Endothelial cell (in vitro differentiated cells): ENCODE measurements at regions not wholly inside any gene's neighbourhood (a gene's known extent, or its start where the extent isn't known, plus 50 kb on each side); places are given as distances from the start of the nearest gene placed in this dataset.
"Not testable (repeated sequence)": the region's sequence is repeated elsewhere in the genome, so short reads cannot be mapped to it uniquely, and the experiment has no call there.

ENCODE experiments used
- DNase-seq: peaks from one replicate; pipeline ENCODE4 v3.0.0; 2021; ENCODE audit warnings: low spot score
- H3K27ac Mint-ChIP-seq: one replicate; pipeline ENCODE4 v1.8.0; 2021; ENCODE audit warnings: mixed read lengths, inconsistent platforms; ENCODE audit not compliant: unreplicated experiment
- H3K27me3 Mint-ChIP-seq: one replicate; pipeline ENCODE4 v1.8.0; 2021; ENCODE audit warnings: mild to moderate bottlenecking, moderate library complexity, mixed read lengths, inconsistent platforms; ENCODE audit not compliant: unreplicated experiment
- H3K36me3 Mint-ChIP-seq: one replicate; pipeline ENCODE4 v1.8.0; 2021; ENCODE audit warnings: mild to moderate bottlenecking, low read depth, mixed read lengths, inconsistent platforms; ENCODE audit not compliant: unreplicated experiment
- H3K4me1 Mint-ChIP-seq: one replicate; pipeline ENCODE4 v1.8.0; 2021; ENCODE audit warnings: mild to moderate bottlenecking, mixed read lengths, inconsistent platforms; ENCODE audit not compliant: unreplicated experiment
- H3K4me3 Mint-ChIP-seq: one replicate; pipeline ENCODE4 v1.8.0; 2021; ENCODE audit warnings: mild to moderate bottlenecking, mixed read lengths, inconsistent platforms; ENCODE audit not compliant: unreplicated experiment
- H3K9me3 Mint-ChIP-seq: one replicate; pipeline ENCODE4 v1.8.0; 2021; ENCODE audit warnings: mixed read lengths, inconsistent platforms; ENCODE audit not compliant: unreplicated experiment
- TF ChIP-seq, protein P1 (sequence below): fragments of 200-600 bp; sonication (generic); IDR thresholded peaks from one replicate; pipeline ENCODE4 v1.5.0; 2021; ENCODE audit warnings: antibody characterized with exemption; ENCODE audit not compliant: unreplicated experiment

DNA sequence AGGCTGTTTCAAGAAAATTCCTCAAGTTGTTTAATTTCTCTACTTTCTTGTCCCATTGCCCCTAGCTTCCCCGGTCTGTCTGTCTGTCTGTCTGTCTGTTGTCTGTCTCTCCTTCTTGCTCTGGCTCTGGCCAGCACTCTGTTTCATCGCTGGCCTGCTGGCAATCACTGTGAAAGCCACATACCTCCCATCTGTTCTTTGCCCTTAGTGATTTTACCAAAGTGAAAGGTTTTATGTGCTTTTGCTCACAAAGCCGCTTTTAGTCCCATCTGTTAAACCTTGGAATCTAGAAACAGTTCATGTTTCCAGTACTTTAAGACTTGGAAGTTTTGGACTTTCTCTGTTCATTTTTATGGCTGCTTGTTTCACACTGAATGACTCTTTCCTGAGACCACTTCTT lies 87.8 kb upstream of the EXOC2 start:
- peaks cover 4% of the 10 kb centered on the region for H3K27me3 Mint-ChIP-seq
- H3K4me1 Mint-ChIP-seq = no peaks in the 10 kb centered on the region
- H3K4me3 Mint-ChIP-seq = no peak overlapping the region
- no peak overlapping the region for H3K27ac Mint-ChIP-seq
- TF ChIP-seq, protein P1, sequence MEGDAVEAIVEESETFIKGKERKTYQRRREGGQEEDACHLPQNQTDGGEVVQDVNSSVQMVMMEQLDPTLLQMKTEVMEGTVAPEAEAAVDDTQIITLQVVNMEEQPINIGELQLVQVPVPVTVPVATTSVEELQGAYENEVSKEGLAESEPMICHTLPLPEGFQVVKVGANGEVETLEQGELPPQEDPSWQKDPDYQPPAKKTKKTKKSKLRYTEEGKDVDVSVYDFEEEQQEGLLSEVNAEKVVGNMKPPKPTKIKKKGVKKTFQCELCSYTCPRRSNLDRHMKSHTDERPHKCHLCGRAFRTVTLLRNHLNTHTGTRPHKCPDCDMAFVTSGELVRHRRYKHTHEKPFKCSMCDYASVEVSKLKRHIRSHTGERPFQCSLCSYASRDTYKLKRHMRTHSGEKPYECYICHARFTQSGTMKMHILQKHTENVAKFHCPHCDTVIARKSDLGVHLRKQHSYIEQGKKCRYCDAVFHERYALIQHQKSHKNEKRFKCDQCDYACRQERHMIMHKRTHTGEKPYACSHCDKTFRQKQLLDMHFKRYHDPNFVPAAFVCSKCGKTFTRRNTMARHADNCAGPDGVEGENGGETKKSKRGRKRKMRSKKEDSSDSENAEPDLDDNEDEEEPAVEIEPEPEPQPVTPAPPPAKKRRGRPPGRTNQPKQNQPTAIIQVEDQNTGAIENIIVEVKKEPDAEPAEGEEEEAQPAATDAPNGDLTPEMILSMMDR = no peak
- DNase-seq = no peak
- no peaks in the 10 kb centered on the region for H3K9me3 Mint-ChIP-seq
- H3K36me3 Mint-ChIP-seq = no peaks in the 10 kb centered on the region

DNA sequence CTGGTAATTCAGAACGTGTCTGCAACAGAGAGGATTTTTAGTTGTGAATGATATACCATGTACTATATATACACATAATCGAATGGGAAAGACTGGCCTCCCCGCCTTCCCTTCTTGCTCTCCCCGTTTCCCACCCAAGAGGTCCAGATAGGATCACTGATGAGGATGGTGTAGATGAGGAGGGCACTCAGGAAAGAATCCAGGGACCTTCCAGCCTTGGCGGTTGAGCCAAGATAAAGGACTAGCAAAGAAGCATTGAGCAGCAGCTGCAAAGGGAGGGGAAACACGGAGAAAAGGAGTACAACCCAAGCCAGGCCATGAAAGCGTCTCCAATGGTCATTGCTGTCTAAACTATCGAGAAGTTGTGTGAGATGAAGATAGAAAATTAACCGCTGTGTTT lies 84.0 kb upstream of the EXOC2 start:
- no peaks in the 10 kb centered on the region for H3K4me1 Mint-ChIP-seq
- no peaks in the 10 kb centered on the region for H3K27me3 Mint-ChIP-seq
- TF ChIP-seq, protein P1 = no peak
- H3K4me3 Mint-ChIP-seq = no peak overlapping the region
- H3K27ac Mint-ChIP-seq = no peak overlapping the region
- no peaks in the 10 kb centered on the region for H3K9me3 Mint-ChIP-seq
- no peaks in the 10 kb centered on the region for H3K36me3 Mint-ChIP-seq
- no peak for DNase-seq

DNA sequence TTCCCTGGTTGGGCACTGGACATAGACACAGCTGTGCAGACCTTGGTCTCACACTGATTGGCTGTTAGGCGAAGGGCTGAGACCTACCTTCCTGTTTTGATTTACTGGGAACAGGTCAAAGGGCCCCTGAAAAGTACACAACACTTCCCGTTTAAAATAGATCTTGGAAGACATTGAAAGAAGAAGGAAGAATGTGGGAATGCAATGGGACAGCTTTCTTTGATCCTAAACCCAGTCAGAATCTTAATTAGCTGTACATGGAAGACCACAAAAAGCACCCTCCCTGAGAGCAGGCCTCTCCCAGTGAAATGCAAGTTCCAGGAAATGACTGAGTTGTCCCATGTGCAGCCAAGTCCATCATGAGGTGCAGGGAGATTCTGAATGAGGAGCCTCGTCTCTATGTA lies 83.6 kb upstream of the EXOC2 start:
- no peak overlapping the region for H3K27ac Mint-ChIP-seq
- no peak for DNase-seq
- no peaks in the 10 kb centered on the region for H3K4me1 Mint-ChIP-seq
- no peak overlapping the region for H3K4me3 Mint-ChIP-seq
- H3K27me3 Mint-ChIP-seq = no peaks in the 10 kb centered on the region
- no peaks in the 10 kb centered on the region for H3K36me3 Mint-ChIP-seq
- TF ChIP-seq, protein P1 = no peak
- no peaks in the 10 kb centered on the region for H3K9me3 Mint-ChIP-seq

DNA sequence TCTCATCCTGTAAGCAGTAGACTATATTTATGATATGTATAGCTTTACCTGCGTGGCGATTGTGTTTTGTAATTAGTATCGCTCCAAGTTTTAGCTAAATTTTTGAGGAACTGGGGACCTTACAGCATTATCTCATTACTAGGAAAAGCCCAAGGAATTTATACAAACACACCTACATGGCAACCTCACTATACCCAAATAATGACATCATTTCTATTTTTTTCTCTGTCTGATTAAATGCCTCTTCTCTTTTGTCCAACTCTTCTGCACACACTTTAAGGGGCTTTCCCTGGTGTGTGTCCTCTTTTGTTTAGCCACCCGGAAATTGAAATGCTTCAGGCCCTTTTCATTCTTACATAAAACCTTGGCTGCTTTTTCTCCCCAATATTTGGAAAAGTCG lies 82.9 kb upstream of the EXOC2 start:
- Mint-ChIP-seq H3K27ac (no peak overlapping the region), H3K36me3 (no peaks in the 10 kb centered on the region), H3K4me3 (no peak overlapping the region), H3K27me3 (no peaks in the 10 kb centered on the region), H3K9me3 (no peaks in the 10 kb centered on the region), H3K4me1 (no peaks in the 10 kb centered on the region)
- TF ChIP-seq, protein P1 = no peak
- DNase-seq = no peak

DNA sequence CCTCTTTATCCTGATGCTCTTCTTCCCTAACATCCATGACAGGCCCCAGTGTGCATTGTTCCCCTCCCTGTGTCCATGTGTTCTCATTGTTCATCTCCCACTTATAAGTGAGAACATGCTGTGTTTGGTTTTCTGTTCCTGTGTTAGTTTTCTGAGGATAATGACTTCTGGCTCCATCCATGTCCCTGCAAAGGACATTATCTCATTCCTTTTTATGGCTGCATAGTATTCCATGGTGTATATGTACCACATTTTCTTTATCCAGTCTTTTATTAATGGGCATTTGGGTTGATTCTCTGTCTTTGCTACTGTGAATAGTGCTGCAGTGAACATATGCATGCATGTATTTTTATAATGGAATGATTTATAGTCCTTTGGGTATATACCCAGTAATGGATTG lies 78.7 kb upstream of the EXOC2 start:
- not testable (repeated sequence) for DNase-seq, H3K9me3 Mint-ChIP-seq, H3K27ac Mint-ChIP-seq, H3K27me3 Mint-ChIP-seq, H3K4me3 Mint-ChIP-seq, H3K36me3 Mint-ChIP-seq, H3K4me1 Mint-ChIP-seq
